Dermis microvascular lymphatic vessel endothelial cell (primary cell): ENCODE measurements at regions not wholly inside any gene's neighbourhood (a gene's known extent, or its start where the extent isn't known, plus 50 kb on each side); places are given as distances from the start of the nearest gene placed in this dataset.

Experiments used
- DNase-seq, 2 donors: peaks; one replicate each; pipeline versions ENCODE4 v3.0.0 to v3.0.0-alpha.2; 2010; ENCODE audit warnings: low read depth in 2 of 2

GRCh38 chr14:101509730-101510371 lies 51.4 kb upstream of the DIO3 start:
- DNase-seq = no peak

GRCh38 chr14:101511199-101511598 lies 50.1 kb upstream of the DIO3 start:
- no peak for DNase-seq
